B cell (primary cell): ENCODE measurements at regions not wholly inside any gene's neighbourhood (a gene's known extent, or its start where the extent isn't known, plus 50 kb on each side); places are given as distances from the start of the nearest gene placed in this dataset.

ENCODE experiments used
- ATAC-seq: fragments of 200-7000 bp; cut with Tn5 transposase; one replicate; pipeline ENCODE4 v1.10.0; 2021; ENCODE audit warnings: low read depth, mild to moderate bottlenecking, moderate number of reproducible peaks, moderate library complexity
- CTCF ChIA-PET: fragments of 350-600 bp; sonication (Branson Sonifier 250); formaldehyde crosslinking; loops from one replicate; lab custom pipeline; 2021; ENCODE audit warnings: antibody characterized with exemption, inconsistent platforms; lab: Charles Lee
- POLR2A ChIA-PET: fragments of 350-600 bp; sonication (Branson Sonifier 250); formaldehyde crosslinking; loops from one replicate; lab custom pipeline; 2021; ENCODE audit warnings: antibody characterized with exemption; lab: Charles Lee
- DNase-seq: peaks from one replicate; pipeline ENCODE4 v3.0.0; 2013
- H2AFZ ChIP-seq: 2 replicates; pipeline ENCODE4 v1.6.1; 2012; ENCODE audit warnings: mild to moderate bottlenecking, low read depth, low read length; ENCODE audit not compliant: insufficient read depth, poor library complexity, severe bottlenecking
- H3K27ac ChIP-seq, 2 donors: 1 replicate in 1 of 2; 2 replicates in 1 of 2; pipeline ENCODE4 v1.5.1; 2012 to 2013; ENCODE audit warnings: low read length in 2 of 2, mild to moderate bottlenecking in 2 of 2, moderate library complexity in 1 of 2
- H3K27me3 ChIP-seq, 4 experiments: fragments of 200-600 bp in 1 of 4; sonication (generic) in 1 of 4; replicated peaks in 1 of 4; 1 replicate in 2 of 4; 2 replicates in 2 of 4; pipeline versions ENCODE4 v1.6.1 to v1.7.0; 2013 to 2016; ENCODE audit warnings: low read length in 3 of 4, mild to moderate bottlenecking in 2 of 4, mixed read lengths in 1 of 4, moderate library complexity in 1 of 4; ENCODE audit not compliant: insufficient read depth in 4 of 4, control insufficient read depth in 3 of 4; ENCODE audit errors: control extremely low read depth in 1 of 4
- H3K36me3 ChIP-seq, 2 experiments: replicated peaks in 1 of 2; 1 replicate in 1 of 2; 2 replicates in 1 of 2; pipeline versions ENCODE4 v1.6.1 to v1.7.1; 2013; ENCODE audit warnings: low read length in 1 of 2; ENCODE audit not compliant: insufficient read depth in 2 of 2, control insufficient read depth in 1 of 2; ENCODE audit errors: control extremely low read depth in 1 of 2, extremely low read depth in 1 of 2
- H3K4me1 ChIP-seq, 2 donors: fragments of 200-600 bp in 1 of 2; sonication (generic) in 1 of 2; 1 replicate in 1 of 2; 2 replicates in 1 of 2; pipeline versions ENCODE4 v1.5.1 to v1.6.1; 2013 to 2017; ENCODE audit warnings: low read length in 2 of 2; ENCODE audit not compliant: control insufficient read depth in 2 of 2, insufficient read depth in 2 of 2
- H3K4me2 ChIP-seq: replicated peaks from 2 replicates; pipeline ENCODE3; 2012; ENCODE audit warnings: mild to moderate bottlenecking, low read depth, low read length; ENCODE audit not compliant: poor library complexity, severe bottlenecking
- H3K4me3 ChIP-seq, 5 experiments: fragments of 200-600 bp in 1 of 5; sonication (generic) in 1 of 5; 1 replicate in 3 of 5; 2 replicates in 2 of 5; pipeline versions ENCODE4 v1.5.1 to v1.7.0; 2011 to 2016; ENCODE audit warnings: low read length in 4 of 5, mild to moderate bottlenecking in 4 of 5, low read depth in 2 of 5, control low read depth in 1 of 5, moderate library complexity in 1 of 5; ENCODE audit not compliant: insufficient read depth in 1 of 5; ENCODE audit errors: control extremely low read depth in 1 of 5, extremely low read depth in 1 of 5
- H3K79me2 ChIP-seq: fragments of 200-600 bp; sonication (generic); one replicate; pipeline ENCODE4 v1.6.0; 2016; ENCODE audit warnings: low read length; ENCODE audit not compliant: control insufficient read depth, insufficient read depth
- H3K9ac ChIP-seq: fragments of 200-600 bp; sonication (generic); 2 replicates; pipeline ENCODE4 v1.6.1; 2017; ENCODE audit warnings: mild to moderate bottlenecking, low read length, moderate library complexity
- H3K9me3 ChIP-seq, 3 donors: one replicate each; pipeline versions ENCODE4 v1.6.1 to v1.7.1; 2013; ENCODE audit warnings: low read length in 2 of 3; ENCODE audit not compliant: control insufficient read depth in 2 of 3, insufficient read depth in 1 of 3; ENCODE audit errors: control extremely low read depth in 1 of 3
- H4K20me1 ChIP-seq: 2 replicates; pipeline ENCODE4 v1.6.0; 2012; ENCODE audit warnings: mild to moderate bottlenecking, low read length; ENCODE audit not compliant: insufficient read depth, control insufficient read depth, poor library complexity, severe bottlenecking
- H3K27ac Mint-ChIP-seq: one replicate; pipeline ENCODE4 v1.8.0; 2021; ENCODE audit warnings: mixed read lengths
- H3K27me3 Mint-ChIP-seq: one replicate; pipeline ENCODE4 v1.8.0; 2021; ENCODE audit warnings: mixed read lengths
- H3K4me1 Mint-ChIP-seq: one replicate; pipeline ENCODE4 v1.8.0; 2021; ENCODE audit warnings: mixed read lengths
- H3K4me3 Mint-ChIP-seq: one replicate; pipeline ENCODE4 v1.8.0; 2021; ENCODE audit warnings: mixed read lengths
- H3K9me3 Mint-ChIP-seq: one replicate; pipeline ENCODE4 v1.8.0; 2022; ENCODE audit warnings: mixed read lengths; ENCODE audit not compliant: insufficient read depth
- EZH2 ChIP-seq: IDR thresholded peaks from 2 replicates; pipeline ENCODE4 v1.6.1; 2012; ENCODE audit warnings: borderline replicate concordance, low read depth, mild to moderate bottlenecking, moderate library complexity, low read length; ENCODE audit not compliant: insufficient read depth, poor library complexity, severe bottlenecking
- WGBS: methylation state at CpG from one replicate; pipeline ENCODE4 v1.1.5; 2013; ENCODE audit warnings: missing lambda C conversion rate; ENCODE audit not compliant: insufficient coverage; 5-methylcytosine and 5-hydroxymethylcytosine counted together
- intact Hi-C: fragments of 100-400 bp; cut with micrococcal nuclease; formaldehyde crosslinking; loops from one replicate; pipeline ENCODE4 v1.10.0; 2022
- TF ChIP-seq, protein P1 (sequence below): fragments of 200-600 bp; IDR thresholded peaks from one replicate; pipeline ENCODE4 v1.8.0; 2022; ENCODE audit warnings: antibody characterized with exemption, mild to moderate bottlenecking

DNA sequence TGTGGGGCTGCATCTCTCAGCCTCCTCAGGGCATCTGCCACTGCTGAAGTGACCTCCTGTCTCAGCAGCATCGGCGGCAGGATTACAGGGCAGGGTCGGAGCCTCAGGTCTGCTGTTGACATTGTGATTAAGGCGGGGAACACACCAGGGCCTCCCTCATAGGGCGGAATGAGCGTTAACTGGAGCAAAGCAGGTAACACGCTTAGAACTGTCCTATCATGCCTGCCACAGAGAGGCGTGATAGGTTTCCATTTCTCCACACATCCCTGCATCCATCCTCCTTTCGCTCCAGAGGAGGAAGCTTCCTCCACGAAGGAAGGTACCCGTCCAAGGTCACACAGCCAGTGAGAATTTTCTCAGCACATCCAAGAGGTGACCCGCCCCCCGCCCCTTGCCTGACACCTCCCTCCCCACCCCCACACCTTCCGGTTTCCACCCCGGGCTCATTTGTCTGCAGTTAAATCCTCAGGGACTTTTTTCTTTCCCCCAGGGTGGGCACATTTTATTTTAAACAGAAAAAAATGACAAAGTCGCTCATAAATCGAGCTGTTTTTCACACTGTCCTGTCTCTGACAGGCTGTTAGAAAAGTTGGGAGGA lies 200.8 kb downstream of the TFAP2C start:
- no peak overlapping the region for H3K9ac ChIP-seq
- H3K9me3 Mint-ChIP-seq, result no peaks in the 10 kb centered on the region
- H3K4me1 Mint-ChIP-seq, result no peaks in the 10 kb centered on the region
- intact Hi-C loops, result no loop called here
- no peak overlapping the region for H3K27ac ChIP-seq
- no peak for TF ChIP-seq EZH2
- TF ChIP-seq, protein P1, sequence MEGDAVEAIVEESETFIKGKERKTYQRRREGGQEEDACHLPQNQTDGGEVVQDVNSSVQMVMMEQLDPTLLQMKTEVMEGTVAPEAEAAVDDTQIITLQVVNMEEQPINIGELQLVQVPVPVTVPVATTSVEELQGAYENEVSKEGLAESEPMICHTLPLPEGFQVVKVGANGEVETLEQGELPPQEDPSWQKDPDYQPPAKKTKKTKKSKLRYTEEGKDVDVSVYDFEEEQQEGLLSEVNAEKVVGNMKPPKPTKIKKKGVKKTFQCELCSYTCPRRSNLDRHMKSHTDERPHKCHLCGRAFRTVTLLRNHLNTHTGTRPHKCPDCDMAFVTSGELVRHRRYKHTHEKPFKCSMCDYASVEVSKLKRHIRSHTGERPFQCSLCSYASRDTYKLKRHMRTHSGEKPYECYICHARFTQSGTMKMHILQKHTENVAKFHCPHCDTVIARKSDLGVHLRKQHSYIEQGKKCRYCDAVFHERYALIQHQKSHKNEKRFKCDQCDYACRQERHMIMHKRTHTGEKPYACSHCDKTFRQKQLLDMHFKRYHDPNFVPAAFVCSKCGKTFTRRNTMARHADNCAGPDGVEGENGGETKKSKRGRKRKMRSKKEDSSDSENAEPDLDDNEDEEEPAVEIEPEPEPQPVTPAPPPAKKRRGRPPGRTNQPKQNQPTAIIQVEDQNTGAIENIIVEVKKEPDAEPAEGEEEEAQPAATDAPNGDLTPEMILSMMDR, result no peak
- DNase-seq, result no peak
- 31% methylated on average over 12 of the region's 17 CpGs for WGBS
- no peak overlapping the region for H3K4me3 Mint-ChIP-seq
- H3K27ac Mint-ChIP-seq, result no peak overlapping the region
- H3K27me3 ChIP-seq, result peaks cover 0 to 8% (median 3%) of the 10 kb centered on the region in 4 experiments
- ChIA-PET CTCF (no interaction called here), POLR2A (no interaction called here)
- no peaks in the 10 kb centered on the region for H4K20me1 ChIP-seq
- no peak overlapping the region for H3K4me2 ChIP-seq
- no peak overlapping the region for H3K4me3 ChIP-seq
- H3K4me1 ChIP-seq, result no peaks in the 10 kb centered on the region
- H2AFZ ChIP-seq, result no peak overlapping the region
- peaks cover 0 to 6% (median 0%) of the 10 kb centered on the region in 3 donors for H3K9me3 ChIP-seq
- no peaks in the 10 kb centered on the region for H3K79me2 ChIP-seq
- H3K27me3 Mint-ChIP-seq, result peaks cover 37% of the 10 kb centered on the region
- ATAC-seq, result no peak
- H3K36me3 ChIP-seq, result no peaks in the 10 kb centered on the region

DNA sequence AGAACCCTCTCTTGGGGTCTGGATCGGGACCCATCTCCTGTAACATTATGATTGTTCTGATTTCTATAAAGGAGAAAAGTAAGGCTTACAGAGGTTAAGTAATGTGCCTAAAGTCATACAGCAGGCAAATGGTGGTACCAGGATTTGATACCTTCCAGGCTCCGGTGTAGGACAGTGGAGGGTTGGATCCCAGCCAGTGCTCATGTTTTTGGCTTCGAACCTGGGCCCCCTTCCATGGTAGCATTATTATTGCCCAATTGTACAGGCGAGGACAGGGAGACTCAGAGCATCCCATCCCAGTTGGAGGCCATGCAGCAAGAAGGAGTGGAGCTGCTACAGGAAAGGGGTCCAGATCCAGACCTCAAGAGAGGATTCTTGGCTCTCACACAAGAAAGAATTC lies 202.7 kb downstream of the TFAP2C start:
- no peak for DNase-seq
- Mint-ChIP-seq H3K9me3 (no peaks in the 10 kb centered on the region), H3K27me3 (peaks cover 33% of the 10 kb centered on the region), H3K4me1 (no peaks in the 10 kb centered on the region), H3K27ac (no peak overlapping the region), H3K4me3 (no peak overlapping the region)
- no peak overlapping the region for H3K9ac ChIP-seq
- H3K36me3 ChIP-seq, result no peaks in the 10 kb centered on the region
- WGBS, result 75% methylated on average over 3 of the region's 4 CpGs
- TF ChIP-seq, protein P1, result no peak
- no peak for TF ChIP-seq EZH2
- no peak for ATAC-seq
- H3K4me3 ChIP-seq, result no peak overlapping the region
- peaks cover 0 to 6% (median 0%) of the 10 kb centered on the region in 3 donors for H3K9me3 ChIP-seq
- POLR2A ChIA-PET, result no interaction called here
- H3K79me2 ChIP-seq, result no peaks in the 10 kb centered on the region
- H3K4me1 ChIP-seq, result no peaks in the 10 kb centered on the region
- no peak overlapping the region for H3K27ac ChIP-seq
- H3K27me3 ChIP-seq, result peaks cover 0 to 8% (median 3%) of the 10 kb centered on the region in 4 experiments
- H2AFZ ChIP-seq, result no peak overlapping the region
- CTCF ChIA-PET, result no interaction called here
- intact Hi-C loops, result no loop called here
- no peak overlapping the region for H3K4me2 ChIP-seq
- H4K20me1 ChIP-seq, result no peaks in the 10 kb centered on the region
